Activated naive CD8-positive, alpha-beta T cell treated with anti-CD3 and anti-CD28 coated beads, Interleukin-2, amount 50 U/mL, for 16 hours (primary cell): ENCODE measurements at regions not wholly inside any gene's neighbourhood (a gene's known extent, or its start where the extent isn't known, plus 50 kb on each side); places are given as distances from the start of the nearest gene placed in this dataset.
A peak's percentile ranks its signal among the peaks of the same experiment; 100 is the strongest.

Experiments used
- DNase-seq: peaks from one replicate; pipeline ENCODE4 v3.0.0-alpha.2; 2020; ENCODE audit warnings: low read depth, low spot score

DNA sequence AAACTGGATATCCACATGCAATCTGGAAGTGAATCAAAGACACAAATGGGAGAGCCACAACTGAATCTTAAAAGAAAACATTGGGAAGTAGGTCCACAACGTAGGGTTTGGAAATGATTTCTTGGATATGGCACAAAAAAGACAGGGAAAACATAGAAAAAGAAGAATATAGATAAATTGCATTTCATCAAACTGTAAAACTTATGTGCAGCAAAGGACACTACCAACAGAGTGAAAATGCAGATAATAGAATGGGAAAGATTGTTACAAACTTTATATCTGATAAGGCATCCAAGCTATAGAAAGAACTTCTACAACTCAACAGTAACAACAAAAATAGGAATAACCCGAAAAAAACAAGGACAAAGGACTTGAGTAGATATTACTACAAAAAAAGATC, 89.6 kb downstream of the ZNF280B start:
- no peak for DNase-seq

DNA sequence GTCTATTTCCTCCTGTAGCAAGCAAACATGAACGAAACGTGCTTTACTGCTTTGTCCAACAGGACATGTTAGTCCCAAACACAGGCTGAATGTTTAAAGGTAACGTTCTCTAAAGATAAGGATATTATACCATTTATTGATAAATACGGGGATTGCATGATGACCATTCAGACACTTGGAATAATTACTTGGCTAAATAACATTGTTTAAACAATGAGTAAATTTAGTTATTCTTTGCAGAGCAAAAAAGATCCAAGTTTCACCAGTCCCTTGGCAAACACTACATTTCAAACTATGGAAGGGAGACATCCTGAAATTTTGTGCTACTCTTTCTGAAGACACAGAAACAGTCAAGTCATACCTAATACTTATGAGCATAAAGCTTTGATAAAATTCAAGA, 88.0 kb downstream of the ZNF280B start:
- no peak for DNase-seq

DNA sequence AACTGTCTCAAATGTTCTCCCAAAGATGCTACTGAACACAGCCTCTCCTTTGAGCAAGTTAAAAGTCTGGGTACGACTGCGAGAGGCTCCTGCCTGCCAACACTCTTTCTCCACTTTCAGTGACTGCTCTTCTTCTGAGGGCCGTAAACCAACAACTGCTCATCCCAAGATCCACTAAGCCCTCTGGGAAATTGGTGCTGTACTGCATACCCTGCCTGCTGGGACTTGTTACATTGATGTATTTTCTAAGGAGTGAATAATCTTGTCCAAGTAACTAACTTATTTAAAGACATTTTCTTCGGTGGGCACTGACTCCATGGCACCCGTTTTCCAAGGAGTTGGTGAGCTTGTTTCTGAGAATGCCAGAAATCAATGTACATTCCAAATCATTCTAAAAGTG, 87.2 kb downstream of the ZNF280B start:
- no peak for DNase-seq

GRCh38 chr22:22422629-22423112, 85.9 kb downstream of the ZNF280B start:
- DNase-seq, result peak; percentile 28

GRCh38 chr22:22423681-22424080, 84.9 kb downstream of the ZNF280B start:
- no peak for DNase-seq

DNA sequence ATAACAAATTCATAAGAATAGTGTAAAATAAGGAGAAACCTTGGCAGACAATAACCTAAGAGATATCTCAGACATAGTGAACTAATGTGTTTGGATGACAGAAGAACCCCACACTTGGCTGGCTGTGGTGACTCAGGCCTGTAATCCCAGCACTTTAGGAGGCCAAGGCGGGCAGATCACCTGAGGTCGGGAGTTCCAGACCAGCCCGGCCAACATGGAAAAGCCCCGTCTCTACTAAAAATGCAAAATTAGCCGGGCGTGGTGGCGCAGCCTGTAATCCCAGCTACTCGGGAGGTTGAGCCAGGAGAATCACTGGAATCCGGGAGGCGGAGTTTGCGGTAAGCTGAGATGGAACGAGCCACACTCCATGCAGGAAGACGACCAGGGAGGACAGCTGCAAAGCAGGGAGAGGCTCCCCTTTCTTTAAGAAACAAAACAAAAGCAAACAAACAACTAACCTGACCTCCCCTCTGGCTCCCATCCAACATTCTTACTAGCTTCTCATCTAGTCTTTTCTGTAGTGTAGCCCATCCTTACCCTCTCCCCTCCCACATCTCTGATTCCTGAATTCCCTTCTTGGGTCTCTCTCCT, 84.2 kb downstream of the ZNF280B start:
- DNase-seq, result no peak

- no peak for DNase-seq
Measured at GRCh38 chr22:22424956-22425355, 83.6 kb downstream of the ZNF280B start.

DNA sequence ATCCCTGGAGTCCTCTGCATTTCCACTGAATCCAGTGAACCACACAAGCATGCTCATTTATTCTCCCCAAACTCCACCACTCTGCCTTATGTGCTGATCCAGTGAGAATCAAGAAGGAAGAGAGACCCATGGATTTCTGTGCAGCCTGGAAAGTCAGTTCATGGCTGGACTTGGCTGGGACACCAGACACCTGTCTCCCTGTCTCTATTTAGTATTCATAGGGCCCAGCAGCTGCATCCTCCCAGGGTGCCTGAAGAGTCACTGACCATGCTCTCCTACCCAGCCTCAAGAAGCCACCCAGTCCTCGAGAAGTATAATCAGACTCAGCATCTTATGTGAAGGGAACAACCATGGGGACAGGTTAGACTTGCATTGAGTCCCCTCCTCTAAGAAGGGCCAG, 83.2 kb downstream of the ZNF280B start:
- DNase-seq, result no peak

- DNase-seq, result no peak
Measured at GRCh38 chr22:22425783-22426624, 82.5 kb downstream of the ZNF280B start.

GRCh38 chr22:22427542-22428065, 80.9 kb downstream of the ZNF280B start:
- no peak for DNase-seq

- no peak for DNase-seq
Measured at GRCh38 chr22:22428222-22429098, 80.1 kb downstream of the ZNF280B start.

DNA sequence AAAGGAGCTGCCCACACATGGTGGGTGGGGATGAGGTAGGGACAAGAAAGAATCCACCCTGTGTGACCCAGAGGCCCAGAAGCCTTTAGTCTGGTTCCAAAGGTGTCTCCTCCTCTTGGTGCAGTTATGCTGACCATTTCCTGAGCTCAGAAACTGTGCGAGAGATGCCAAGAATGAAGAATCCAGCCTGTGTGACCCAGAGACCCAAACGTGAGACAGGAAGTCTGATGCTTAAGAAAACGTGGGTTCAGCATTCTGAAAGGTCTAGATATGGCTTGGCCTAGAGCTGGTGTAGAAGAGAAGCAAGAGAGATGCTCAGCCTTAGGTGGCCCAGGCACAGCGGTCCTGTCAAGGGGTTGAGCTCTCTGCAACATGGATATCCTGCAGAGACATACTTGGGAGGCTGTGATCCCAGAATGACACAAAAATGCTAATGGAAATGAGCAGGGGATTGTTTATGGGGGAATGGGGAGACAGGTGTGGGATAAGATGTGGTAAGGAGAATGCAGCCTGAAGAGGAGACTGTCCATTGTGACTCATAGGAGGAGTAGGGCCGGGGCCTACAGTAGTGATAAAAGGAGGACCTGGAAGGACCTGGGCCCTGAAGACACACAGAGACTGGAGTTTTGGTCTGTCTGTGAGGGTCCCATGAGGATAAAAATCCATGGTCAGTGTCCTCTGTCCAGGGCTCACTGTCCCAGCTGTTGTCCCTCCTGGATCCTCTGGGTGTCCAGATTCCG, 79.0 kb downstream of the ZNF280B start:
- DNase-seq, result no peak

- no peak for DNase-seq
Measured at GRCh38 chr22:22430111-22430820, 78.3 kb downstream of the ZNF280B start.

DNA sequence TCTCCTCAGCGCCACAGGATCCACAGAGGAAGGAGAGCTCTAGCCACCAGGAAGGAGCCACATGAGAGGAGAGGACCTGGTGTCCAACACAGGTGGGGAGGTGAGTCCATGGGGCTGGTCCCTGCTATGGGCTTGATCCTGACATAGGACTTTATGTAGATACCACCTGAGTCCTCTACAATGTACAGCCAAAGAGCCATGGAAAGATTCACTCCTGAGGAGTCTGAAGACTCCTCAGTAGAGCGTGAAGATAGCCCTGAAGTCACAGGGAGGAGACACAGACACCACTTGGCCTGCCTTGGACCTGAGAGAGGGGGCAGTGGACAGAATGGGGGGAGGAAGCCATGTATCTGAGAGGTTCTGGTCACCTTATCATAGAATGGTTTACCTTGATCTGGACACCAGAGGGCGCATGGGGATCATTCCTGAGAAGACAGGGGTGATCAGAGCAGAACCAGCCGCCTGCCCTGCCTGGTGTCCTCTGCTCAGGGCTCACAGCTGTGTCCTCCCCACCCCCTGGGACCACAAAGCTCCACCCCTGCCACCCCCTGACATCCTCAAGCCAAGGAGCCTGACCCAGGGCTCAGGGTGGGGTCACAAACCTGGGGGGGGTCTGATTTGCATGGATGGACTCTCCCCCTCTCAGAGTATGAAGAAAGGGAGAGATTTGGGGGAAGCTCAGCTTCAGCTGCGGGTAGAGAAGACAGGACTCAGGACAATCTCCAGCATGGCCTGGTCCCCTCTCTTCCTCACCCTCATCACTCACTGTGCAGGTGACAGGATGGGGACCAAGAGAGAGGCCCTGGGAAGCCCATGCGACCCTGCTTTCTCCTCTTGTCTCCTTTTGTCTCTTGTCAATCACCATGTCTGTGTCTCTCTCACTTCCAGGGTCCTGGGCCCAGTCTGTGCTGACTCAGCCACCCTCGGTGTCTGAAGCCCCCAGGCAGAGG, 77.0 kb downstream of the ZNF280B start:
- peak; percentile 6 for DNase-seq

GRCh38 chr22:22432479-22432878, 76.1 kb downstream of the ZNF280B start:
- no peak for DNase-seq

- no peak for DNase-seq
Measured at GRCh38 chr22:22432937-22433336, 75.6 kb downstream of the ZNF280B start.

GRCh38 chr22:22433770-22434169, 74.8 kb downstream of the ZNF280B start:
- DNase-seq, result no peak
